Tibial nerve (tissue), 4 donors: ENCODE measurements at regions not wholly inside any gene's neighbourhood (a gene's known extent, or its start where the extent isn't known, plus 50 kb on each side); places are given as distances from the start of the nearest gene placed in this dataset.

Experiments
- DNase-seq, 2 donors: peaks; one replicate each; pipeline ENCODE4 v3.0.0-alpha.2; 2019; ENCODE audit warnings: low spot score in 2 of 2
- H3K27ac ChIP-seq, 4 donors: fragments of 200-600 bp; sonication (generic) in 3 of 4; one replicate each; pipeline ENCODE4 v1.5.1; 2017 to 2019; ENCODE audit warnings: mild to moderate bottlenecking in 1 of 4
- H3K27me3 ChIP-seq, 2 donors: fragments of 200-600 bp; sonication (generic) in 1 of 2; one replicate each; pipeline versions ENCODE4 v1.5.1 to v1.6.0; 2017 to 2019
- H3K36me3 ChIP-seq, 3 donors: fragments of 200-600 bp; sonication (generic); one replicate each; pipeline ENCODE4 v1.5.1; 2018 to 2019
- H3K4me1 ChIP-seq, 4 donors: fragments of 200-600 bp; sonication (generic) in 3 of 4; one replicate each; pipeline ENCODE4 v1.5.1; 2017 to 2019
- H3K4me3 ChIP-seq, 4 donors: fragments of 200-600 bp; sonication (generic) in 3 of 4; one replicate each; pipeline ENCODE4 v1.5.1; 2017 to 2019; ENCODE audit warnings: mild to moderate bottlenecking in 1 of 4, moderate library complexity in 1 of 4
- H3K9me3 ChIP-seq, 4 donors: fragments of 200-600 bp; sonication (generic) in 3 of 4; one replicate each; pipeline ENCODE4 v1.5.1; 2017 to 2019
- EP300 ChIP-seq, 2 donors: sonication (generic); formaldehyde crosslinking; IDR thresholded peaks; one replicate each; pipeline ENCODE4 v1.6.1; 2017; ENCODE audit warnings: antibody characterized with exemption in 2 of 2, mild to moderate bottlenecking in 1 of 2
- POLR2A ChIP-seq, 2 donors: fragments of 450-650 bp; IDR thresholded peaks; one replicate each; pipeline ENCODE4 v1.6.1; 2017; ENCODE audit warnings: antibody characterized with exemption in 2 of 2, mild to moderate bottlenecking in 2 of 2, moderate library complexity in 2 of 2
- WGBS, 2 donors: methylation state at CpG; one replicate each; pipeline ENCODE4 v1.1.5; 2018; 5-methylcytosine and 5-hydroxymethylcytosine counted together
- TF ChIP-seq, protein P1 (sequence below), 5 experiments: fragments of 200-600 bp in 3 of 5; fragments of 450-650 bp in 2 of 5; sonication (generic) in 3 of 5; IDR thresholded peaks; one replicate each; pipeline ENCODE4 v1.5.1; 2016 to 2019; ENCODE audit warnings: antibody characterized with exemption in 5 of 5, mild to moderate bottlenecking in 3 of 5, moderate library complexity in 2 of 5

DNA sequence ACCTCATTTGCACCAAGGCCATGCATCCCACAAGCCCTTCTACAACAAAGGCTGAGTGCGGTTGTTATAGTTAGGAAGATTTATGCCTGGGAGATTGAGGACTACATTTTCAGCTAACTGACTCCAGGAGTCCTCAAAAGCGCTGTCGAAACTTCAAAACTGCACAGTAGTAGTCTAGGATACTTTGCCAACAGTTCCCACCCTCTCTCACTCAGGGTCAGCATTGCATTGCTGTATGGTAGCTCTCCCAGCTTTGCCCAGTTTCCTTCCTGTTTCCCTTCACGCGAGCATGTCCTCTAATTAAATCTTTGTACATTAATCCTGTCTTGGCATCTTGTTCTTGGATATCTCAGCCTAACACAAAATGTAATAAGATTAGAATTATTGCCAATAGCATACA lies 420.6 kb upstream of the UBE2E3 start:
- Histone ChIP-seq H3K9me3 (peaks cover 0 to 3% (median 0%) of the 10 kb centered on the region in 4 donors), H3K4me3 (no peak overlapping the region), H3K36me3 (no peaks in the 10 kb centered on the region), H3K27me3 (no peaks in the 10 kb centered on the region), H3K4me1 (no peaks in the 10 kb centered on the region), H3K27ac (no peak overlapping the region)
- no peak for DNase-seq
- TF ChIP-seq, protein P1, sequence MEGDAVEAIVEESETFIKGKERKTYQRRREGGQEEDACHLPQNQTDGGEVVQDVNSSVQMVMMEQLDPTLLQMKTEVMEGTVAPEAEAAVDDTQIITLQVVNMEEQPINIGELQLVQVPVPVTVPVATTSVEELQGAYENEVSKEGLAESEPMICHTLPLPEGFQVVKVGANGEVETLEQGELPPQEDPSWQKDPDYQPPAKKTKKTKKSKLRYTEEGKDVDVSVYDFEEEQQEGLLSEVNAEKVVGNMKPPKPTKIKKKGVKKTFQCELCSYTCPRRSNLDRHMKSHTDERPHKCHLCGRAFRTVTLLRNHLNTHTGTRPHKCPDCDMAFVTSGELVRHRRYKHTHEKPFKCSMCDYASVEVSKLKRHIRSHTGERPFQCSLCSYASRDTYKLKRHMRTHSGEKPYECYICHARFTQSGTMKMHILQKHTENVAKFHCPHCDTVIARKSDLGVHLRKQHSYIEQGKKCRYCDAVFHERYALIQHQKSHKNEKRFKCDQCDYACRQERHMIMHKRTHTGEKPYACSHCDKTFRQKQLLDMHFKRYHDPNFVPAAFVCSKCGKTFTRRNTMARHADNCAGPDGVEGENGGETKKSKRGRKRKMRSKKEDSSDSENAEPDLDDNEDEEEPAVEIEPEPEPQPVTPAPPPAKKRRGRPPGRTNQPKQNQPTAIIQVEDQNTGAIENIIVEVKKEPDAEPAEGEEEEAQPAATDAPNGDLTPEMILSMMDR (IDR thresholded peaks at IDR 0.05): no peak
- no peak for TF ChIP-seq POLR2A (IDR thresholded peaks at IDR 0.05)
- TF ChIP-seq EP300 (IDR thresholded peaks at IDR 0.05): no peak
- 48 to 52% methylated on average over 5 of the region's 5 CpGs for WGBS, 2 donors

DNA sequence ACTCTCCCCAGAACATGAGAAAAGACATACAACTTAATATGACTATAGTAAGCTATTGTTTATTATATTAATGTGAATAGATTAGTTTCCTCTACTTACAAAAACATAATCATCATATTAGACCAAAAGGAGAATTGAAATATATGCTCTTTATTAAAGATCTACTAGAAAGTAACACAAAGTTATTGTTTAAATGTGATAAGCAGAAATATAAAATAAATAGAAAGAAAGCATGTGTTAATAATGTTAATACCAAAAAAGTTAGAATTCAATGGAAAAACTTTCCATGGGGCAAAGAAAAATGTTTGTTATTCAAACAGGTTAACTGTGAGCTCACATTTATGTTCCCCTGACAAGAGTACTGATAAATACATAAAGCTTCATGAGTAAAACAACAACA lies 421.4 kb upstream of the UBE2E3 start:
- no peak overlapping the region for H3K27ac ChIP-seq
- no peaks in the 10 kb centered on the region for H3K27me3 ChIP-seq
- H3K4me3 ChIP-seq: no peak overlapping the region
- peaks cover 0 to 3% (median 0%) of the 10 kb centered on the region in 4 donors for H3K9me3 ChIP-seq
- H3K36me3 ChIP-seq: no peaks in the 10 kb centered on the region
- DNase-seq: no peak
- H3K4me1 ChIP-seq: no peaks in the 10 kb centered on the region
- TF ChIP-seq, protein P1 (IDR thresholded peaks at IDR 0.05): no peak
- TF ChIP-seq POLR2A (IDR thresholded peaks at IDR 0.05) (no peak), EP300 (IDR thresholded peaks at IDR 0.05) (no peak)

DNA sequence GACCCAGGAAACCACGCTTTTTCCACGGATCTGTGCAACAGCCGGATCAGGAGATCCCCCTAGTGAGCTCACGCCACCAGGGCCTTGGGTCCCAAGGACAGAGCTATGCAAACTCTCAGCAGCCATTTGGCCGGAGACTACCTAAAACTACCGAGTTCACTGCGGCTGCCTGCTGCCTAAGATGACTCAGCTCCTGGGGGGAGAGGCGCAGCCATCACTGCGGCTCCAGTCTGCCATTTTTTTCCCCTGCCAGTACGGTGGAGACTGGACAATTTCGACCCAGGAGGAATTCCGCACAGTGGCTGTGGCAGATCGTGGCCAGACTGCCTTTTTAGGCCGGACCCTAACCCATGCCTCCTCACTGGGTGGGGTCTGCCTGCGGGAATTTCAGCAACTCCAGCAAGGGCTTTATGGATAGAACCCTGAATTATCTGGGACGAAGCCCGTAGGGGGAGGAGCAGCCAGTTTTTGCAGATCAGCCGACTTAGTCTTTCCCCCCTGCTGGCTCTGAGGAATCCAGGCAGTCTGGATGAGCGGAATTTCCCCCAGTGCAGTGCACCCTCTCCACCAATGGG lies 424.9 kb upstream of the UBE2E3 start:
- no peaks in the 10 kb centered on the region for H3K27me3 ChIP-seq
- H3K4me3 ChIP-seq: no peak overlapping the region
- H3K9me3 ChIP-seq: peaks cover 0 to 3% (median 0%) of the 10 kb centered on the region in 4 donors
- no peak for DNase-seq
- WGBS, 2 donors: 93 to 95% methylated on average over 16 to 19 of the region's 19 CpGs
- TF ChIP-seq POLR2A (IDR thresholded peaks at IDR 0.05) (no peak), EP300 (IDR thresholded peaks at IDR 0.05) (no peak)
- no peaks in the 10 kb centered on the region for H3K4me1 ChIP-seq
- no peak overlapping the region for H3K27ac ChIP-seq
- no peaks in the 10 kb centered on the region for H3K36me3 ChIP-seq

DNA sequence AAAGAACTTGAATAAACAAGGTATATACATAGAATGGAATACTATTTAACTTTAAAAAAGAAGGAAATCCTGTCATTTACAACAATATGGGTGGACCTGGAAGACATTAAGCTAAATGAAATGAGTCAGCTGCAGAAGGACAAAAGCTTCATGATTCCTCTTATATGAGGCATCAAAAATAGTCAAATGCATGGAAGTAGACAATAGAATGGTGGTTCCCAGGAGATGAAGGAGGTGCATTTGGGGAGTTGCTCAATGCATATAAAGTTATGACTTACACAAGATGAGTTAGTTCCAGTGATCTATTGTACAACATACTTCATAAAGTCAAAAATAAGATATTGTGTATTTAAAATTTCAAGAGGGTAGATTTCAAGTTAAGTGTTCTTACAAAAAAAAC lies 426.1 kb upstream of the UBE2E3 start:
- H3K9me3 ChIP-seq: peaks cover 0 to 3% (median 0%) of the 10 kb centered on the region in 4 donors
- H3K27ac ChIP-seq: no peak overlapping the region
- H3K27me3 ChIP-seq: no peaks in the 10 kb centered on the region
- H3K4me1 ChIP-seq: no peaks in the 10 kb centered on the region
- no peak for DNase-seq
- no peak overlapping the region for H3K4me3 ChIP-seq
- TF ChIP-seq, protein P1 (IDR thresholded peaks at IDR 0.05): no peak
- TF ChIP-seq POLR2A (IDR thresholded peaks at IDR 0.05) (no peak), EP300 (IDR thresholded peaks at IDR 0.05) (no peak)
- H3K36me3 ChIP-seq: no peaks in the 10 kb centered on the region

DNA sequence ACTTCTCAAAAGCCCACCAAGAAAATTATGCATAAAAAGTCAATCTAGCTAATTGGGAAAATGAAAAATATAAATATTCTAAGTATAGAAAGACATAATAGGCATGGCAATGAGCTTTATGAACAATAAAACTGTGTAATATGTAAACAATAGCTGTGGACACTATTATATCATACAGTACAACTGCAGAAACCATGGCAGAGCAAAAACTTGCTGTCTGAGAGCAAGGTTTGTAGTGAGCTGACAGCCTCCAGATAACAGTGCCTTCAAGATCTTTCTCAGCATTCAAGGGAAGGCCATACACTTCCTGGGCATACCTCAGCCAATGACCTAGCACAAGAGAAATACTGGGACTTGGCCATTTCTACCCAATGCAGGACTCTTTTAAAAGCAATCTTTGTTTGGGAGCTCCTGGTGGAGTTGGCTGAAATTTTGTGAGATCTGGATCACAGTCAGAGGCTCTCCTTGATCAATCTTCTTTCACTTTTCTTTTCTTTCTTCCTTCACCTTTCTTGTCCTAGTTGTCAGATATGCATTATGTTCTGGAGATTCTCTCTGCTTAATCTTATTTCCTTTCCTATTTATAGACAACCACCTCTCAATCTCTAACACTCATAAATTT lies 427.2 kb upstream of the UBE2E3 start:
- Histone ChIP-seq H3K4me1 (no peaks in the 10 kb centered on the region), H3K36me3 (no peaks in the 10 kb centered on the region), H3K27me3 (no peaks in the 10 kb centered on the region), H3K27ac (no peak overlapping the region), H3K9me3 (peaks cover 0 to 3% (median 0%) of the 10 kb centered on the region in 4 donors), H3K4me3 (no peak overlapping the region)
- no peak for DNase-seq
- TF ChIP-seq, protein P1 (IDR thresholded peaks at IDR 0.05): no peak
- TF ChIP-seq EP300 (IDR thresholded peaks at IDR 0.05): no peak
- TF ChIP-seq POLR2A (IDR thresholded peaks at IDR 0.05): no peak
